Kidney tubule cell (primary cell): ENCODE measurements at regions not wholly inside any gene's neighbourhood (a gene's known extent, or its start where the extent isn't known, plus 50 kb on each side); places are given as distances from the start of the nearest gene placed in this dataset.
"Not testable (repeated sequence)": the region's sequence is repeated elsewhere in the genome, so short reads cannot be mapped to it uniquely, and the experiment has no call there.

ENCODE experiments used
- DNase-seq: peaks from one replicate; pipeline ENCODE4 v3.0.0-alpha.2; 2018; ENCODE audit warnings: low spot score

- DNase-seq = no peak
Observed at GRCh38 chr3:137300703-137301102, 342.9 kb downstream of the IL20RB start.

- DNase-seq = no peak
Observed at GRCh38 chr3:137304313-137305056, 346.7 kb downstream of the IL20RB start.

DNA sequence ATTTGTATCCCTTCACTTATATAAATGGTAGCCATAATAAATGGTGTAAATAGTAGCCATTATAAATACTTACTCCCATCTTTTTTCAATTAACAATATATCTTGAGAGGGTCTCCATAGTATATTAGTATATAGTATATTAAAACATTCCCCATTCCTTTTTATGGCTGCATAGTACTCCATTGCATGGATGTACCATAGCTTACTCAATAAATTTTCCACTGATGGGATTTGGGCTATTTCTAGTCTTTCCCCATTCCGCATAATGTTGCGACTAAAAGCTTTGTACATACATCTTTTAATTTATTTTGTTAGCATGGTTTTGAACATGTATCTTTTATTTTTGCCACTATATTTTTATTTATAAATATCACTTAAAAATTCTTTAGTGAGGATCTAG is 366.3 kb downstream of the IL20RB start:
- DNase-seq = no peak

GRCh38 chr3:137325170-137325569 is 367.4 kb downstream of the IL20RB start:
- DNase-seq = no peak

GRCh38 chr3:137325934-137326333 is 368.2 kb downstream of the IL20RB start:
- no peak for DNase-seq

DNA sequence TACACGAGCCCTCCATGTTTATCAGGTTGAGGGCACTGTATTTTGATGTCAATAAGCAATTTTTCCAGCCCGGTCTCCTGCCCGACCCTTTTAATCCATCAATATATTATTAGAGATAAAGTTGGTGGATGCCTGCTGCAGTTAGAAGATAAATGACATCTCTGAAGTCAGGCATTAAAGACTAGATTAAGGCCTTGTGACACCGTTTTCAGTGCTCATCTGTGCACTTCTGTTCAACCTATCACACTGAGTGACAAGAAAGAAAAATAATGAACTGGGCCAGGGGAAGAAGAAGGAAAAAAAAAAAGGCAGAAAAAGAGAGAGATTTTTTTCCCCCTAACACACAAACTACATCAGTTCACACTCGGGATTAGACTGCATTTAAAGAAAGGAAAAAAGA is 371.8 kb downstream of the IL20RB start:
- no peak for DNase-seq

DNA sequence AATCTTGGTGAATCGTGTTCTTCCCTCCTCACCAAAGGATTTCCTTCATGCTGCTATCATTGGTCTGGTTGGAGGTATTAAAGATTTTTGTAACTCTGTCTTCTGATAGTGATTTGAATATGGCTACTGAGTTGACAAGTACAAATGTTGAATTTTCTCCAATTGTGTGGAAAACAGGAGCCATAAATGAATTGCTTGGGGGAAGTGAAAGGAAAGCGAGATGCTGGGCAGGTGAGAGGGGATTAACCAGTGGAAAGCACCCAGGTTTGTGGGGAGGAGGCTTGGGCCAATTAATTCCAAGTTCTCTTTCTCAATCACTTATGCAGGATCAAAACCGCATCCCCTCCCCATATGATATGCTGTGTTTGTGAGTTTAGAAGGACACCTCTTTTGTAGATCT is 372.5 kb downstream of the IL20RB start:
- DNase-seq = no peak

- no peak for DNase-seq
Observed at GRCh38 chr3:137332297-137332696, 374.5 kb downstream of the IL20RB start.

DNA sequence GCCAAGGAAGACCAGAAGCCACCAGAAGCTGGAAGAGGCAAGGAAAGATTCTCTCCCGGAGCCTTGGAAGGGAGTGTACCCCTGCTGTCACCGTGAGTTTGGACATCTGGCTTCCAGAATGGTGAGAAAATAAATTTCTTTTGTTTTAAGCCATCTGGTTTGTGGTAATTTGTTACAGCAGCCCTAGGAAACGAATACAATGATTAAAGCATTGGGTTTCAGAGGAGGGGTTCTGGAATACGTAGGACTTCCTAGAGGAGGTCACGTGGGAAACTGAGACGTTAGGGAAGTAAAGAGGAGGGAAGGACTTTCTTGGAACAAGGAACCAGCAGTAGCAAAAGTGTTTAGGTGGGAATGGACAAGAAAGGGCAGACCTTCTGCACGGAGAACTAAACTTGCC is 377.7 kb downstream of the IL20RB start:
- no peak for DNase-seq

DNA sequence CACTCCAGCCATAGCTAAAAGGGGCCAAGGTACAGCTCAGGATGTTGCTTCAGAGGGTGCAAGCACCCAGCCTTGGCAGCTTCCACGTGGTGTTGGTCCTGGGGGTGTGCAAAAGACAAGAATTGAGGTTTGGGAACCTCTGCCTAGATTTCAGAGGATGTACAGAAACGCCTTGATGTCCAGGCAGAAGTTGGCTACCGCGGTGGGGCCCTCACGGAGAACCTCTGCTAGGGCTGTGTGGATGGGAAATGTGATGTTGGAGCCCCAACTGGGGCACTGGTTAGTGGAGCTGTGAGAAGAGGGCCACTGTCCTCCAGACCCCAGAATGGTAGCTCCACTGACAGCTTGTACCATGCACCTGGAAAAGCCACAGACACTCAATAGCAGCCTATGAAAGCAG is 380.6 kb downstream of the IL20RB start:
- not testable (repeated sequence) for DNase-seq

GRCh38 chr3:137343283-137343682 is 385.5 kb downstream of the IL20RB start:
- no peak for DNase-seq

GRCh38 chr3:137347132-137347531 is 389.3 kb downstream of the IL20RB start:
- DNase-seq = no peak

DNA sequence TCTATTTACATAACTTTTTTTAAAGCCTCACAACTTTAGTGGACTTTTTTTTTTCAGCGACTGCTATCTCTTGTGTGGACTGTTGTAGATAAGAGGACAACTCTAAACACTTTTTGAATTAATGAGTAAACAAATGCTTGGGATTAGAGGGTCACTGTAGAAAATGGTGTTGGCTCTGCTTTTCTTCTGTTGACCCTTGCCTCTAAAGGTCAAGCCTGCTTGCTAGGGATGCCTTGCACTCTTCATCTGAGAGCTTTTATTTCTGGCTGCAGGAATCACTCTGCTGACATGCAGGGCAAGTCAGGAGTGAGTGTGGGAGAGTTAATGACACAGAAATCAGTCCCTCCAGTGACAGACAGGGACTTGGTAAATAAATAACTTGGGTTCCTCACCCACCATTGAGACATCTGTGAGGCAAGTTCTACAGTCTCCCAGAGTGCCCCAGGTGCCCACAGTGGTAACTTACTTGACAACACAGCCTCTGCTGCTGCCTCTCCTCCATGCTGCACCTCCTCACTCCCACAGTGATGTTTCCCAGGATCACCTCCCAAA is 390.1 kb downstream of the IL20RB start:
- no peak for DNase-seq

- no peak for DNase-seq
Observed at GRCh38 chr3:137348936-137349335, 391.2 kb downstream of the IL20RB start.

- DNase-seq = no peak
Observed at GRCh38 chr3:137349557-137350348, 392.0 kb downstream of the IL20RB start.

DNA sequence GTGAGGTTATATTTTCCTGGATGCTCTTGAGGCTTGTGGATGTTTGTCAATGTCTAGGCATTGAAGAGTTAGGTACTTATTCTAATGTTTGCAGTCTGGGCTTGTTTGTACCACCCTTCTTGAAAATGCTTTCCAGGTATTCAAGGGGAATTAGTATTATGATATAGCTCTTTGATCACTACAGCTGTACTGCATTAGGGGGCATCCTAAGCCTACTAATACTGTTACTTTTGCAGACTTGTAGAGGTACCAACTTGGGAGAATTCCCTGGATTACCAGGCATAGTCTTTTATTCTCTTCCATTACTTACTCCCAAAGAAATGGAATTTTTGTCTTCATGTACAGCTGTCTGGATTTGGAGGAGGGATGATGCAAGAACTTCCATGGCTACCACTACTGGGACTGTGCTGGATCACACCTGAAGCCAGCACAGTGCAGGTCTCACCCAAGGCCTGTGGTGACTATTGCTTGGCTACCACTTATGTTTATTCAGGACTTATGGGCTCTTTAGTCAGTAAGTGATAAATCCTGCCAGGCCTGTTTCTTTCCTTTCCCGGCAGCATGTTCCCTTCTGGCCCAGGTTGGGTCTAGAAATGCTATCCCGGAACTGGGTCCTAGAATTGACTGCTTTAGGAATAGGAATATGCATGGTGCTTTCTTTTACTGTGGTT is 402.9 kb downstream of the IL20RB start:
- no peak for DNase-seq

- DNase-seq = no peak
Observed at GRCh38 chr3:137382005-137382594, 382.0 kb upstream of the SOX14 start.

DNA sequence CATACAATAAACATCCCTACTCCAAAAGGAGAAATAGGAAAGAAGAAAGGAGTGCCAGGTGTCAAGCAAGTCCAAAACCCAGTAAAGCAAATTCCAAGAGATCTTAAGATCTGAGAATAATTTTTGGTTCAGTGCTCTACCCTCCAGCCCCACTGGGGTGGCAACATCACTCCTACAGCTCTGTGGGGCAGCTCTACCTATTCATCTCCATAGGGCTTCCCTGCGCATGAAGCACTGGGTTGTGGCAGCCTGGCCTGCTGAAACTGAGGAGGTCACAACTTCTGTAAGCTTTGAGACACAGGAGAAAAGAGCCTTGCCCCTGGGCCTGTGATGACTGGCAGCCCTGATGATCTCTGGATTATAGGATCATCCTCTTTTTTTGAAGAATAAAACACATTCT is 378.2 kb upstream of the SOX14 start:
- no peak for DNase-seq

GRCh38 chr3:137409584-137409983 is 354.5 kb upstream of the SOX14 start:
- no peak for DNase-seq

DNA sequence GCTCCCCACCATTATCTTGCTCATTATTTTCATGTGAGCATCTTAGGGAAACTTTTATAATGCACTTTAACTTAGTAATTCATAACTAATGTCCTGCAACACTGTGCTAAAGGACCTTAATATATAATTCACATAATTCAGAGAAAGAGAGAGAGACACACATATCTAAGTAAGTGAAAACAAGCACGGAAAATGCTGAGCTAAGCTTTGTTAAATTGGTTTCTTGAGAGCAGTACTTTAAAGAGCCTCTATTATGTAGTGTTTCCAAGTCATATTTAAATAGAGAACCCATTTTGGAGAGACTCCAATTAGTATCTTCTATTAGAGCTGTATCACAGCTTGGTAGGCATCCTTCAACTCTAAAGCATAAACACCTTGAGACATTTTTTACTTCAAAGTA is 354.1 kb upstream of the SOX14 start:
- no peak for DNase-seq

DNA sequence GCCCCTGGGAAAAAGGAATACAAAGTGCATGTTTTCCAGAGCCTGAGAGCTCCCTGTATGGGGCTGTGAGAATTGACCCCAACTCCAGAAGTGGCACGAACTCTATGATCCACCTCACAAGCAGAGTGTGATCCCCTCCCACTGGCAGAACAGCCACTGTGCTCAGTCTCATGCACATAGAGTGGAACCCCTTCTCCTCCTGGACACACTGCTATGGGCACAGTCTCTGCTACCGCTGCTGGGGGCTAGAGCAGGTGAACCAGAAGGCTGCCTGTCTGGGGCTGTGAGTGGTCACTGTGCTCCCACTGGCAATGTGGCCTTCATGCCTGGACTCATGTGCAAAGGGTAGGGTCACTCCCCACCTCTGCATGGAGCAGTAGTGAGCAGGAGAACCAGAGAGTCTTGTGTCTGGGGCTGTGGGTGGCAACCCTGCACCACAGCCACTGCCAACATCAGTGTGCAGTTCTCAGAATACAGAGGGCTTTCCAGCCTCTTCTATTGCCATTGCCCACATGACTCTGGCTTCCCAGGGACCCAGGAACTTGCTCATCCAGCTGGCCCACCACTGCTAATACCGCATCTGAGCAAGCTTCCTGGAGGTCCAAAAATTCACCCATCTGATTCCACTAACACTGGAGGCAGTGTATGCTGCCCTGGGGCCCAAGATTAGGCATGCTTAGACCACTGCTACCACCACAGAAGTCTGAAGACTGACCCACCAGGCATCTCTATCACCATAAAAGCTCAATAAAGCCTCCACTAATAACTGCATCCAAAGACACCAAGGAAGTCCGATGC is 343.7 kb upstream of the SOX14 start:
- DNase-seq = no peak

GRCh38 chr3:137438561-137438960 is 325.6 kb upstream of the SOX14 start:
- DNase-seq = no peak
